ENCODE measurements at regions not wholly inside any gene's neighbourhood (a gene's known extent, or its start where the extent isn't known, plus 50 kb on each side); places are given as distances from the start of the nearest gene placed in this dataset.

- DNase-seq (ENCODE audit: low read depth), result no peak
Observed at GRCh38 chr11:79857377-79858214, 416.8 kb upstream of the TENM4 start.

GRCh38 chr11:79852176-79852575 lies 411.3 kb upstream of the TENM4 start:
- DNase-seq (ENCODE audit: low read depth), result no peak

GRCh38 chr11:79845002-79845709 lies 404.3 kb upstream of the TENM4 start:
- no peak for DNase-seq (ENCODE audit: low read depth)

- DNase-seq (ENCODE audit: low read depth), result no peak
Observed at GRCh38 chr11:79834015-79834414, 393.2 kb upstream of the TENM4 start.

GRCh38 chr11:79830446-79830845 lies 389.6 kb upstream of the TENM4 start:
- no peak for DNase-seq (ENCODE audit: low read depth)

GRCh38 chr11:79829891-79830290 lies 389.1 kb upstream of the TENM4 start:
- no peak for DNase-seq (ENCODE audit: low read depth)

GRCh38 chr11:79822766-79823165 lies 381.9 kb upstream of the TENM4 start:
- DNase-seq (ENCODE audit: low read depth), result no peak

GRCh38 chr11:79813551-79813950 lies 372.7 kb upstream of the TENM4 start:
- no peak for DNase-seq (ENCODE audit: low read depth)

GRCh38 chr11:79809487-79809886 lies 368.7 kb upstream of the TENM4 start:
- DNase-seq (ENCODE audit: low read depth), result no peak

- DNase-seq (ENCODE audit: low read depth), result no peak
Observed at GRCh38 chr11:79807506-79807905, 366.7 kb upstream of the TENM4 start.

- DNase-seq (ENCODE audit: low read depth), result no peak
Observed at GRCh38 chr11:79796704-79797103, 355.9 kb upstream of the TENM4 start.

- DNase-seq (ENCODE audit: low read depth), result no peak
Observed at GRCh38 chr11:79794484-79795393, 353.9 kb upstream of the TENM4 start.

GRCh38 chr11:79794057-79794456 lies 353.2 kb upstream of the TENM4 start:
- peak; percentile 11 for DNase-seq (ENCODE audit: low read depth)

GRCh38 chr11:79786961-79787360 lies 346.1 kb upstream of the TENM4 start:
- no peak for DNase-seq (ENCODE audit: low read depth)

GRCh38 chr11:79783833-79784232 lies 343.0 kb upstream of the TENM4 start:
- DNase-seq (ENCODE audit: low read depth), result no peak

GRCh38 chr11:79768343-79768742 lies 327.5 kb upstream of the TENM4 start:
- no peak for DNase-seq (ENCODE audit: low read depth)

- no peak for DNase-seq (ENCODE audit: low read depth)
Observed at GRCh38 chr11:79762279-79762921, 321.6 kb upstream of the TENM4 start.

- DNase-seq (ENCODE audit: low read depth), result no peak
Observed at GRCh38 chr11:79758325-79758724, 317.5 kb upstream of the TENM4 start.

GRCh38 chr11:79747406-79747805 lies 306.6 kb upstream of the TENM4 start:
- no peak for DNase-seq (ENCODE audit: low read depth)

GRCh38 chr11:79744941-79745340 lies 304.1 kb upstream of the TENM4 start:
- no peak for DNase-seq (ENCODE audit: low read depth)

- DNase-seq (ENCODE audit: low read depth), result no peak
Observed at GRCh38 chr11:79742176-79742575, 301.3 kb upstream of the TENM4 start.

GRCh38 chr11:79739591-79739990 lies 298.8 kb upstream of the TENM4 start:
- DNase-seq (ENCODE audit: low read depth), result no peak

Measured in CMK (cell line).